ENCODE measurements at regions not wholly inside any gene's neighbourhood (a gene's known extent, or its start where the extent isn't known, plus 50 kb on each side); places are given as distances from the start of the nearest gene placed in this dataset.

- ChIA-PET CTCF (no interaction called here), POLR2A (no interaction called here)
- BruUV-seq (replicated peaks): no TSS peak
- H3K27ac ChIP-seq (ENCODE audit: low read length): no peak overlapping the region
- intact Hi-C loops (cut with micrococcal nuclease; ENCODE audit: unreplicated experiment): no loop called here
- no peak for DNase-seq (ENCODE audit: low read depth, low spot score)
- no peaks in the 10 kb centered on the region for H3K4me1 ChIP-seq (ENCODE audit: control insufficient read depth, insufficient read depth, low read length)
- in situ Hi-C loops (cut with HindIII; ENCODE audit: low pct_unique_long_range_greater_than_20kb, low sequenced_read_pairs): no loop called here
- no peaks in the 10 kb centered on the region for H3K27me3 ChIP-seq (ENCODE audit: control insufficient read depth, insufficient read depth, low read length)
- no peaks in the 10 kb centered on the region for H3K36me3 ChIP-seq (ENCODE audit: control insufficient read depth, insufficient read depth, low read length)
- TF ChIP-seq POLR2AphosphoS5 (IDR thresholded peaks at IDR 0.05; ENCODE audit: low read depth, low read length) (no peak), REST (IDR thresholded peaks at IDR 0.05; ENCODE audit: insufficient read depth in 1 of 2, low read depth in 2 of 2, low read length in 1 of 2) (no peak), CTCF (IDR thresholded peaks at IDR 0.05) (no peak), TCF7L2 (IDR thresholded peaks at IDR 0.05; ENCODE audit: low read depth, low read length) (no peak), SIN3A (IDR thresholded peaks at IDR 0.05; ENCODE audit: borderline replicate concordance, insufficient read depth, low read depth, low read length) (no peak)
- H3K4me3 ChIP-seq (ENCODE audit: low read depth in 2 of 2, low read length in 2 of 2): no peak overlapping the region
- H3K9me3 ChIP-seq (ENCODE audit: control insufficient read depth, insufficient read depth, low read depth, low read length): no peaks in the 10 kb centered on the region
- no peak for ATAC-seq
These were observed 785.8 kb downstream of the BRINP1 start for GRCh38 chr9:118583414-118583813.

GRCh38 chr9:118586978-118587377, 782.3 kb downstream of the BRINP1 start:
- BruUV-seq (replicated peaks): no TSS peak
- Histone ChIP-seq H3K27ac (ENCODE audit: low read length) (no peak overlapping the region), H3K27me3 (ENCODE audit: control insufficient read depth, insufficient read depth, low read length) (no peaks in the 10 kb centered on the region), H3K4me3 (ENCODE audit: low read depth in 2 of 2, low read length in 2 of 2) (no peak overlapping the region), H3K4me1 (ENCODE audit: control insufficient read depth, insufficient read depth, low read length) (no peaks in the 10 kb centered on the region), H3K36me3 (ENCODE audit: control insufficient read depth, insufficient read depth, low read length) (no peaks in the 10 kb centered on the region), H3K9me3 (ENCODE audit: control insufficient read depth, insufficient read depth, low read depth, low read length) (no peaks in the 10 kb centered on the region)
- ATAC-seq: no peak
- ChIA-PET CTCF (no interaction called here), POLR2A (no interaction called here)
- intact Hi-C loops (cut with micrococcal nuclease; ENCODE audit: unreplicated experiment) (no loop called here), in situ Hi-C loops (cut with HindIII; ENCODE audit: low pct_unique_long_range_greater_than_20kb, low sequenced_read_pairs) (no loop called here)
- no peak for TF ChIP-seq POLR2AphosphoS5 (IDR thresholded peaks at IDR 0.05; ENCODE audit: low read depth, low read length)
- no peak for TF ChIP-seq SIN3A (IDR thresholded peaks at IDR 0.05; ENCODE audit: borderline replicate concordance, insufficient read depth, low read depth, low read length)
- no peak for TF ChIP-seq TCF7L2 (IDR thresholded peaks at IDR 0.05; ENCODE audit: low read depth, low read length)
- no peak for TF ChIP-seq CTCF (IDR thresholded peaks at IDR 0.05)
- no peak for TF ChIP-seq REST (IDR thresholded peaks at IDR 0.05; ENCODE audit: insufficient read depth in 1 of 2, low read depth in 2 of 2, low read length in 1 of 2)
- DNase-seq (ENCODE audit: low read depth, low spot score): no peak

All from Panc1 (cell line).